GM23338 (cell line): ENCODE measurements at regions not wholly inside any gene's neighbourhood (a gene's known extent, or its start where the extent isn't known, plus 50 kb on each side); places are given as distances from the start of the nearest gene placed in this dataset.

Source experiments
- ATAC-seq: fragments of 200-7000 bp; cut with Tn5 transposase; 3 replicates; pipeline ENCODE4 v1.9.1; 2020
- DNase-seq: peaks from one replicate; pipeline ENCODE4 v3.0.0-alpha.2; 2015; ENCODE audit warnings: low spot score
- H2AFZ ChIP-seq: fragments of 200-600 bp; sonication (generic); 2 replicates; pipeline ENCODE4 v1.8.0; 2016; ENCODE audit warnings: antibody characterized with exemption, mild to moderate bottlenecking, moderate library complexity
- H3F3A ChIP-seq: fragments of 200-600 bp; sonication (generic); replicated peaks from 2 replicates; pipeline ENCODE4 v1.8.0; 2017; ENCODE audit warnings: antibody characterized with exemption, mixed run types, low read depth
- H3K27ac ChIP-seq: fragments of 200-600 bp; sonication (generic); 2 replicates; pipeline ENCODE4 v1.6.1; 2016; ENCODE audit warnings: low read depth
- H3K27me3 ChIP-seq: fragments of 200-600 bp; sonication (generic); 2 replicates; pipeline ENCODE4 v1.8.0; 2016; ENCODE audit warnings: mild to moderate bottlenecking, mixed run types, moderate library complexity; ENCODE audit not compliant: insufficient read depth
- H3K36me3 ChIP-seq: fragments of 200-600 bp; sonication (generic); 2 replicates; pipeline ENCODE4 v1.8.0; 2016; ENCODE audit warnings: mild to moderate bottlenecking; ENCODE audit not compliant: insufficient read depth
- H3K4me1 ChIP-seq: fragments of 200-600 bp; sonication (generic); 2 replicates; pipeline ENCODE4 v1.8.0; 2016; ENCODE audit warnings: mild to moderate bottlenecking, moderate library complexity; ENCODE audit not compliant: insufficient read depth
- H3K4me2 ChIP-seq: fragments of 200-600 bp; sonication (generic); 2 replicates; pipeline ENCODE4 v1.7.1; 2017; ENCODE audit warnings: mixed run types
- H3K4me3 ChIP-seq: fragments of 200-600 bp; sonication (generic); 2 replicates; pipeline ENCODE4 v1.6.1; 2016; ENCODE audit warnings: mixed run types
- H3K79me2 ChIP-seq: fragments of 200-600 bp; sonication (generic); replicated peaks from 2 replicates; pipeline ENCODE4 v1.8.0; 2017; ENCODE audit warnings: mild to moderate bottlenecking; ENCODE audit not compliant: insufficient read depth
- H3K9me2 ChIP-seq: fragments of 200-600 bp; sonication (generic); 2 replicates; pipeline ENCODE4 v1.8.0; 2017; ENCODE audit not compliant: insufficient read depth
- H4K20me1 ChIP-seq: fragments of 200-600 bp; sonication (generic); replicated peaks from 2 replicates; pipeline ENCODE4 v1.8.0; 2017; ENCODE audit warnings: mild to moderate bottlenecking; ENCODE audit not compliant: insufficient read depth
- H3K27ac Mint-ChIP-seq: 2 replicates; pipeline ENCODE4 v1.8.0; 2020; ENCODE audit warnings: inconsistent platforms, mild to moderate bottlenecking, moderate library complexity, mixed read lengths
- H3K27me3 Mint-ChIP-seq: 3 replicates; pipeline ENCODE4 v1.8.0; 2022; ENCODE audit warnings: low read depth, mild to moderate bottlenecking, moderate library complexity, mixed read lengths, inconsistent platforms; ENCODE audit not compliant: insufficient read depth, poor library complexity
- H3K36me3 Mint-ChIP-seq: 3 replicates; pipeline ENCODE4 v1.8.0; 2021; ENCODE audit warnings: low read depth, mild to moderate bottlenecking, inconsistent platforms, moderate library complexity, mixed read lengths
- H3K4me1 Mint-ChIP-seq: 3 replicates; pipeline ENCODE4 v1.8.0; 2020; ENCODE audit warnings: mild to moderate bottlenecking, inconsistent platforms, mixed read lengths
- H3K4me3 Mint-ChIP-seq: 3 replicates; pipeline ENCODE4 v1.8.0; 2021; ENCODE audit warnings: moderate library complexity, mild to moderate bottlenecking, inconsistent platforms, mixed read lengths
- H3K9me3 Mint-ChIP-seq: 3 replicates; pipeline ENCODE4 v1.8.0; 2020; ENCODE audit warnings: moderate library complexity, mild to moderate bottlenecking, inconsistent platforms, mixed read lengths
- ETS1 ChIP-seq: IDR thresholded peaks from 2 replicates; pipeline ENCODE4 v1.6.1; 2016; ENCODE audit warnings: antibody characterized with exemption
- EZH2 ChIP-seq: fragments of 200-600 bp; sonication (generic); IDR thresholded peaks from one replicate; pipeline ENCODE4 v1.8.0; 2017; ENCODE audit warnings: antibody characterized with exemption, mild to moderate bottlenecking, low read depth; ENCODE audit not compliant: unreplicated experiment
- EZH2phosphoT487 ChIP-seq: fragments of 200-600 bp; sonication (generic); IDR thresholded peaks from one replicate; pipeline ENCODE4 v1.8.1; 2018; ENCODE audit warnings: antibody characterized with exemption; ENCODE audit not compliant: unreplicated experiment
- POLR2AphosphoS5 ChIP-seq: IDR thresholded peaks from 2 replicates; pipeline ENCODE4 v1.6.1; 2016; ENCODE audit warnings: antibody characterized with exemption, low read depth
- REST ChIP-seq: IDR thresholded peaks from one replicate; pipeline ENCODE4 v1.6.1; 2018; ENCODE audit warnings: antibody characterized with exemption; ENCODE audit not compliant: unreplicated experiment
- STAT1 ChIP-seq: IDR thresholded peaks from one replicate; pipeline ENCODE4 v1.6.1; 2016; ENCODE audit warnings: antibody characterized with exemption; ENCODE audit not compliant: unreplicated experiment
- ZNF114 ChIP-seq: fragments of 250-450 bp; sonication (Bioruptor Pico); IDR thresholded peaks from 2 replicates; pipeline ENCODE4 v1.5.0; 2020; ENCODE audit warnings: mild to moderate bottlenecking, moderate library complexity
- ZNF331 ChIP-seq: fragments of 250-450 bp; sonication (Bioruptor Pico); IDR thresholded peaks from 2 replicates; pipeline ENCODE4 v1.5.0; 2020; ENCODE audit warnings: low read depth, mild to moderate bottlenecking, moderate library complexity

GRCh38 chrX:21153033-21153432 lies 221.2 kb upstream of the CNKSR2 start:
- no peak overlapping the region for H3K4me3 ChIP-seq
- no peaks in the 10 kb centered on the region for H3K4me1 ChIP-seq
- no peak overlapping the region for H3K27ac Mint-ChIP-seq
- H3F3A ChIP-seq, result no peaks in the 10 kb centered on the region
- 0 out of 2 replicates have a peak, but pooled peaks cover 1% of the 10 kb centered on the region for H3K9me2 ChIP-seq
- no peaks in the 10 kb centered on the region for H3K79me2 ChIP-seq
- no peaks in the 10 kb centered on the region for H3K9me3 Mint-ChIP-seq
- no peak overlapping the region for H3K4me2 ChIP-seq
- H3K4me3 Mint-ChIP-seq, result no peak overlapping the region
- no peaks in the 10 kb centered on the region for H3K36me3 ChIP-seq
- H3K27me3 ChIP-seq, result no peaks in the 10 kb centered on the region
- H2AFZ ChIP-seq, result no peak overlapping the region
- ATAC-seq, result no peak
- H3K4me1 Mint-ChIP-seq, result peaks cover 5% of the 10 kb centered on the region
- no peak overlapping the region for H3K27ac ChIP-seq
- H3K27me3 Mint-ChIP-seq, result peaks cover 3% of the 10 kb centered on the region
- DNase-seq, result no peak
- TF ChIP-seq REST (no peak), STAT1 (no peak)
- H4K20me1 ChIP-seq, result no peaks in the 10 kb centered on the region
- no peaks in the 10 kb centered on the region for H3K36me3 Mint-ChIP-seq

GRCh38 chrX:21153503-21153902 lies 220.7 kb upstream of the CNKSR2 start:
- Histone ChIP-seq H3K27me3 (no peaks in the 10 kb centered on the region), H3K79me2 (no peaks in the 10 kb centered on the region), H4K20me1 (no peaks in the 10 kb centered on the region), H3K4me2 (no peak overlapping the region), H3K9me2 (0 out of 2 replicates have a peak, but pooled peaks cover 5% of the 10 kb centered on the region), H3K4me3 (no peak overlapping the region), H2AFZ (no peak overlapping the region), H3K36me3 (no peaks in the 10 kb centered on the region), H3F3A (no peaks in the 10 kb centered on the region), H3K27ac (no peak overlapping the region), H3K4me1 (no peaks in the 10 kb centered on the region)
- H3K9me3 Mint-ChIP-seq, result no peaks in the 10 kb centered on the region
- H3K4me3 Mint-ChIP-seq, result no peak overlapping the region
- H3K36me3 Mint-ChIP-seq, result no peaks in the 10 kb centered on the region
- H3K4me1 Mint-ChIP-seq, result peaks cover 9% of the 10 kb centered on the region
- TF ChIP-seq ETS1 (no peak), POLR2AphosphoS5 (no peak), ZNF331 (CRISPR knock-in tag) (no peak)
- ATAC-seq (no peak), DNase-seq (no peak)
- H3K27ac Mint-ChIP-seq, result peak overlapping the region; percentile 67; the same call in 1 of the 2 replicates
- peaks cover 3% of the 10 kb centered on the region for H3K27me3 Mint-ChIP-seq

GRCh38 chrX:21155916-21156315 lies 218.3 kb upstream of the CNKSR2 start:
- Histone ChIP-seq H3K27ac (no peak overlapping the region), H3K4me2 (no peak overlapping the region), H2AFZ (no peak overlapping the region), H3F3A (no peaks in the 10 kb centered on the region), H3K36me3 (no peaks in the 10 kb centered on the region), H3K4me3 (no peak overlapping the region), H3K4me1 (0 out of 2 replicates have a peak, but pooled peaks cover 4% of the 10 kb centered on the region), H3K27me3 (no peaks in the 10 kb centered on the region), H3K79me2 (no peaks in the 10 kb centered on the region), H3K9me2 (0 out of 2 replicates have a peak, but pooled peaks cover 5% of the 10 kb centered on the region), H4K20me1 (no peaks in the 10 kb centered on the region)
- DNase-seq (no peak), ATAC-seq (no peak)
- Mint-ChIP-seq H3K36me3 (no peaks in the 10 kb centered on the region), H3K9me3 (no peaks in the 10 kb centered on the region), H3K4me1 (peaks cover 13% of the 10 kb centered on the region), H3K4me3 (no peak overlapping the region), H3K27me3 (peaks cover 3% of the 10 kb centered on the region), H3K27ac (no peak overlapping the region)
- no peak for TF ChIP-seq ZNF114 (CRISPR knock-in tag)
- TF ChIP-seq EZH2phosphoT487, result no peak
- no peak for TF ChIP-seq EZH2
